ENCODE measurements at regions not wholly inside any gene's neighbourhood (a gene's known extent, or its start where the extent isn't known, plus 50 kb on each side); places are given as distances from the start of the nearest gene placed in this dataset.

DNA sequence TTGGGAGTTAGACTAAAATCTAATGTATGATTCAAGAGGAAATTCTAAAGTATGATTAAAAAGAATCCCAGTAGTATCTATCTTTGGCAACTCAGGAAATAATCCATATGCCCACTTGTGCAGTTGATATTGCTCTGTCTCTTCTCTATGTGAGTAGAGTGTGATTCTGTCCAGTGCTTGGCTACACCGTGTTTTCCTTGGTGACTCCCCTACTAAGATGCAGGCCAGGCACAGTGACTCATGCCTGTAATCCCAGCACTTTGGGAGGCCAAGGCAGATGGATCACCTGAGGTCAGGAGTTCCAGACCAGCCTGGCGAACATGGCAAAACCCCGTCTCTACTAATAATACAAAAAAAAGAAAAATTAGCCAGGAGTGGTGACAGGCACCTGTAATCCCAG is 495.4 kb downstream of the MAT2B start:
- no peak for TF ChIP-seq CTCF (IDR thresholded peaks at IDR 0.05 in 8 of 11, conservative IDR thresholded peaks at IDR 0.05 in 3 of 11)
- no peak for TF ChIP-seq POLR2AphosphoS5 (IDR thresholded peaks at IDR 0.05)
- no peak for TF ChIP-seq POLR2A (IDR thresholded peaks at IDR 0.05)
